Upper lobe of left lung (tissue), 4 donors: ENCODE measurements at regions not wholly inside any gene's neighbourhood (a gene's known extent, or its start where the extent isn't known, plus 50 kb on each side); places are given as distances from the start of the nearest gene placed in this dataset.

Experiments
- CTCF ChIP-seq, 6 experiments: fragments of 450-650 bp in 4 of 6; fragments of 200-600 bp in 2 of 6; sonication (generic) in 2 of 6; IDR thresholded peaks; one replicate each; pipeline ENCODE4 v1.5.1; 2016 to 2019; ENCODE audit warnings: antibody characterized with exemption in 6 of 6
- EP300 ChIP-seq, 4 donors: sonication (generic); formaldehyde crosslinking; IDR thresholded peaks; one replicate each; pipeline ENCODE4 v1.5.1; 2017; ENCODE audit warnings: antibody characterized with exemption in 4 of 4, control low read depth in 2 of 4
- POLR2A ChIP-seq, 4 donors: fragments of 450-650 bp; IDR thresholded peaks; one replicate each; pipeline ENCODE4 v1.5.1; 2016 to 2017; ENCODE audit warnings: antibody characterized with exemption in 4 of 4, mild to moderate bottlenecking in 2 of 4
- POLR2AphosphoS5 ChIP-seq, 2 donors: sonication (generic); formaldehyde crosslinking; IDR thresholded peaks; one replicate each; pipeline ENCODE4 v1.5.1; 2017; ENCODE audit warnings: antibody characterized with exemption in 2 of 2

DNA sequence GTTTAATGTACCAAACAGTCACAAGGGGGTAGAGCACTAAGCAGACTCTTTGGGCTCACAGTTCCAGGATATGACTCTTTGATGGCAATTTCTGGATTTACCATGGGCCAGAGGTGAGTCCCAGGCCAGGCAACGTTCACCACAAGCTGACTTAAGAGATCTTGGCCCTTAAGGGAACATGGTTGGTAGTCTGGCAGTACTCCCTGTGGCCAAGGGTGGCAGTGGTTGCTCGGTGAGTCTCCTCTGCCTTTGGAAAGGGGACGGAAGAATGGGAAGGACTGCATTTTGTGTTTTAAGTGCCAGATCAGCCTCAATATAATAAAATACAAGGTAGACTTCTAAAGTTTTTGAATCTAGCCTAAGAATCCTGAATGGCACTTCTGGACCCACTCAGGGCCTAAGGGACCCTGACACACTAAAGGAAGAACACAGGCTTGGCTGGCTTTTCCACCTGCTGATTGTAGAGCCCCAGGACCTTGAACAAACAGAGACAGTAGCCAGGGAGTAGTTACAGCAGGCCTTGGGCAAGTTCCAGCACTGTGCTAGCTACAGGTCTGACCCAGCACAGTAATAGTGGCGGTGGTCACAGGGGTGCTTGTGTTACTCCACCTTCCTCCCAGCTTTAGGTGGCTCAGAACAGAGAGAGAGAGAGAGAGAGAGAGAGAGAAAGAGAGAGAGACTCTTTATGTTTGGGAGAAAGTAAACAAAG is 730.7 kb upstream of the ALCAM start:
- TF ChIP-seq CTCF (IDR thresholded peaks at IDR 0.05) (no peak), POLR2A (IDR thresholded peaks at IDR 0.05) (no peak), POLR2AphosphoS5 (IDR thresholded peaks at IDR 0.05) (no peak), EP300 (IDR thresholded peaks at IDR 0.05) (no peak)
